ENCODE measurements at regions not wholly inside any gene's neighbourhood (a gene's known extent, or its start where the extent isn't known, plus 50 kb on each side); places are given as distances from the start of the nearest gene placed in this dataset.
"Not testable (repeated sequence)": the region's sequence is repeated elsewhere in the genome, so short reads cannot be mapped to it uniquely, and the experiment has no call there.

- not testable (repeated sequence) for DNase-seq
Measured at GRCh38 chr15:84153655-84154140, 81.9 kb upstream of the GOLGA6L4 start.

- not testable (repeated sequence) for DNase-seq
Measured at GRCh38 chr15:84154314-84154713, 81.3 kb upstream of the GOLGA6L4 start.

GRCh38 chr15:84154787-84155186, 80.8 kb upstream of the GOLGA6L4 start:
- DNase-seq = not testable (repeated sequence)

- DNase-seq = not testable (repeated sequence)
Measured at GRCh38 chr15:84155792-84156587, 79.6 kb upstream of the GOLGA6L4 start.

- not testable (repeated sequence) for DNase-seq
Measured at GRCh38 chr15:84156588-84156840, 79.1 kb upstream of the GOLGA6L4 start.

GRCh38 chr15:84157056-84157632, 78.4 kb upstream of the GOLGA6L4 start:
- not testable (repeated sequence) for DNase-seq

GRCh38 chr15:84157857-84158256, 77.7 kb upstream of the GOLGA6L4 start:
- not testable (repeated sequence) for DNase-seq

GRCh38 chr15:84159346-84160269, 76.0 kb upstream of the GOLGA6L4 start:
- not testable (repeated sequence) for DNase-seq

- DNase-seq = not testable (repeated sequence)
Measured at GRCh38 chr15:84164423-84165292, 70.9 kb upstream of the GOLGA6L4 start.

- DNase-seq = not testable (repeated sequence)
Measured at GRCh38 chr15:84170029-84170428, 65.5 kb upstream of the GOLGA6L4 start.

GRCh38 chr15:84173231-84173610, 62.4 kb upstream of the GOLGA6L4 start:
- DNase-seq = not testable (repeated sequence)
